ENCODE measurements at regions not wholly inside any gene's neighbourhood (a gene's known extent, or its start where the extent isn't known, plus 50 kb on each side); places are given as distances from the start of the nearest gene placed in this dataset.

DNA sequence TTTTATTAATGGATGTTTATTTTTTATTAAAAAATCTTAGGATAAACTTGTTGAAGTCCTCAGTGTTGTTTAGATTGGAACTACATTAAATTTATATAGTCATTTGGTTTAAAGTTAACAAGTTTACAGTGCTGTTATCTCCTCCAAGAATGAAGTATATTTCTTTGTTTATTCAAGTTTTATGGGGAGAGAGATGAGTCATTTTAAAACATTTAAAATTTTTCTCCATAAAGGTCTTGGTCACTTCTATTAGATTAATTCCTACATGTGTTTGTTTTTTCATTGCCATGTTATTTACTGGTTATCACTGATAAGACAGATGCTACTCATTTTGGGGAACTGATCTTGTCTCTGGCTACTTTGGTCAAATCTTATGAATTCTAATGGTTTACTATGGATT, 429.6 kb downstream of the METTL15 start:
- TF ChIP-seq, protein P1, sequence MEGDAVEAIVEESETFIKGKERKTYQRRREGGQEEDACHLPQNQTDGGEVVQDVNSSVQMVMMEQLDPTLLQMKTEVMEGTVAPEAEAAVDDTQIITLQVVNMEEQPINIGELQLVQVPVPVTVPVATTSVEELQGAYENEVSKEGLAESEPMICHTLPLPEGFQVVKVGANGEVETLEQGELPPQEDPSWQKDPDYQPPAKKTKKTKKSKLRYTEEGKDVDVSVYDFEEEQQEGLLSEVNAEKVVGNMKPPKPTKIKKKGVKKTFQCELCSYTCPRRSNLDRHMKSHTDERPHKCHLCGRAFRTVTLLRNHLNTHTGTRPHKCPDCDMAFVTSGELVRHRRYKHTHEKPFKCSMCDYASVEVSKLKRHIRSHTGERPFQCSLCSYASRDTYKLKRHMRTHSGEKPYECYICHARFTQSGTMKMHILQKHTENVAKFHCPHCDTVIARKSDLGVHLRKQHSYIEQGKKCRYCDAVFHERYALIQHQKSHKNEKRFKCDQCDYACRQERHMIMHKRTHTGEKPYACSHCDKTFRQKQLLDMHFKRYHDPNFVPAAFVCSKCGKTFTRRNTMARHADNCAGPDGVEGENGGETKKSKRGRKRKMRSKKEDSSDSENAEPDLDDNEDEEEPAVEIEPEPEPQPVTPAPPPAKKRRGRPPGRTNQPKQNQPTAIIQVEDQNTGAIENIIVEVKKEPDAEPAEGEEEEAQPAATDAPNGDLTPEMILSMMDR (IDR thresholded peaks at IDR 0.05; ENCODE audit: insufficient read depth, low read length): no peak
- DNase-seq (ENCODE audit: low read depth): peak; percentile 16
- no peak overlapping the region for H3K4me3 ChIP-seq (ENCODE audit: low read depth, low read length)

DNA sequence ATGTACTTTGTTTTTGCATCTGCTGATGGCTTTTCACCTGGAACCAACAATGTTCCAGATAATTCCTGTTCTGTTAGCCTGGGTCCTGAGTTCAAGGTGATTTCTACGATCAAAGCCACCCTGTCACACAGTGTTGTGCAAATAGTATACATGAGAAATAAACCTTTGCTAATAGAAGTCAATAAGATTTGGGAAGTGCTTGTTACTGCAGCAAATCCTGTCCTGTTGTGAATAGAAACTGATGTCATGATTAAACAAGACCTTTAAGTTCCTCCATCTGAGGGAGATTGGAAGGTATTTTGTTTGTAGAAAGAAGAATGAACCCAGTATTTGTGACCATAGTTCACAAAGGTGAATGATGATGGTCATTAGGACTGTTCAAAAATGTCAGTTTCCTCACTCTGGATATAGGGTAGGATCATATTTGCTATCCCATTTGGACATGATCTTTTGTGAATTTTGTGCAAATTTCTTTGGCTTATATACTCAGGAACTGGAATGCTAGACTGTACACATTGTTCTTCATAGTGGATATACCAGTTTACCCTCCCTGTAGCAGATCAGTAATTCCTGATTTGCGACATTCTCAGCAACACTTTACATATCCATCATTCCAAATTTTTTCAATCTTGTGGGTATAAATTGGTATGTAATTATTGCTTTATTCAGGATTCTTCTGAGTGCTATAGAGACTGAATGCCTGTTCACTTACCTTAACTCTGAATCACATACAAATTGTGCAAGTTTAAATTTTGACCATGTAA, 428.5 kb downstream of the METTL15 start:
- no peak overlapping the region for H3K4me3 ChIP-seq (ENCODE audit: low read depth, low read length)
- no peak for DNase-seq (ENCODE audit: low read depth)
- TF ChIP-seq, protein P1 (IDR thresholded peaks at IDR 0.05; ENCODE audit: insufficient read depth, low read length): no peak

DNA sequence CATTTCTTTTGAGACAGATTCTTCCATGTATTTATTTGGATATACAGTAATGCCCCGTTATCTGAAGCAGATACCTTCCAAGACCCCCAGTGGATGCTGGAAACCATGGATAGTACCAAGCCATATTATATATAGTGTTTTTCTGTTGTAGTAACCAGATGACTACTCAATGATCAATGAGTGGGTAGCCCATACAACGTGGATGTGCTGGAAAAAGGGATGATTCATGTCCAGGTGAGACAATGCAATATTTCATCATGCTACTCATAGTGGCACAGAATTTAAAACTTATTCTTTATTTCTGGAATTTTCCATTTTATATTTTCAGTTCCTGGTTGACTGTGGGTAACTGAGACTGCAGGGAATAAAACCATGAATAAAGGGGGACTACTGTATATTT, 427.5 kb downstream of the METTL15 start:
- TF ChIP-seq, protein P1 (IDR thresholded peaks at IDR 0.05; ENCODE audit: insufficient read depth, low read length): no peak
- DNase-seq (ENCODE audit: low read depth): no peak
- no peak overlapping the region for H3K4me3 ChIP-seq (ENCODE audit: low read depth, low read length)

DNA sequence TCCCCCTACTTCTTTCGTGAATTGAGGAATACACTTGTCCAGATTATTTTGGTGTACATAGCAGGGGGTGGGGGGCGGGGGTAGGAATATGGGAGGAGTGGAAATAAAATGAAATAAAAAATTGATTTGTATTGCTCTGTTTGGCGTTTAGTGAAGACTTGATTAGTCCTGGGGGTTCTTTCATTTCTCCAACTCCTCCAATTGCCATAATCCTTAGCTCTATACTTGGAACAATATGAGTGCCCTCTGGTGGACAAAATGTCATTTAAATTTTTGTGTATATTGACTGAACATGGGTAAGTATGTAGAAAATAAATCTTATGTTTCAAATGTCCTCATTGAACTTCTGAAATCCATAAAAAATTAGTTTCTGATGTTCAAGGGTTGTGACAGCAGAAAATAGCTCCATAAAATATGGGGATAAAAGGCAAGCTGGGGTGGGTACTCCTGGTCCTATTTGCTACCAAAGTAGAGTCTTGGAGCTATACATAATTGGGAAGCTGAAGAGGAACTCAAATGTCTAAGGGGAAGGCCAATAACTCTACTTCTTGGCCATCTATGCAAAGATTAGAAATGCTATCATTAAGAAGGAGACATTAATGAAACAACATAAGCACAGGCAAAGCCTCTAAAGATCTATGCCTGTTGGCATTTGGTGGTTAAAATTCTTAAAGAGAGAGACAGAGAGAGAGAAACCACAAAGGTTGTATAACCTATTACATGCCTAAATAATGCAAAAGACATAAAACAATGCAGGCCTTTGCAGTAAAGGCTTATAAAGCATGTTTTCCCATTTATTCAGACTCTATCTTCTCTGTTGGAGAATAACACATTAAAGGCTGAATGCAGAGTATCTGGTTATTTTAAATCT, 421.6 kb downstream of the METTL15 start:
- peak; percentile 82 for DNase-seq (ENCODE audit: low read depth)
- H3K4me3 ChIP-seq (ENCODE audit: low read depth, low read length): no peak overlapping the region
- TF ChIP-seq, protein P1 (IDR thresholded peaks at IDR 0.05; ENCODE audit: insufficient read depth, low read length): peak; percentile 36

DNA sequence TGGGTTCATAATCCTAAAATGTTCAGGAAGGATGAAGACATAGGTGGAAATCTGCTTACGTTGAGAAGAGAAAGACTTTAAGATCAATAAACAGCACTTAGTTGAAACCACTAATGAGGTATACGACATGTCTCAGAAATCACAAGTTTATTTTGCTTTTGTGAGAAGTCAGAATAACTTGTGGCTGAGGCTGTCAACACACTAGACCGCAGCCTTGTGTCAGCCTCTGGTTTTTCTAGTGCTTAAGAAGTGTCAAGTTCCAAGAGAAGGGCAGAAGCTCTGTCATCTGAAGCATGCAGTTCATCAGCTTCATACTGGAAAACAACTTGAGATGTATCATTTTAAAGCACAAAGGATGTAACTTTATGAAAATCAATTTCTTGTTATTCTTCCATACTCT, 420.9 kb downstream of the METTL15 start:
- DNase-seq (ENCODE audit: low read depth): no peak
- no peak overlapping the region for H3K4me3 ChIP-seq (ENCODE audit: low read depth, low read length)
- TF ChIP-seq, protein P1 (IDR thresholded peaks at IDR 0.05; ENCODE audit: insufficient read depth, low read length): no peak

DNA sequence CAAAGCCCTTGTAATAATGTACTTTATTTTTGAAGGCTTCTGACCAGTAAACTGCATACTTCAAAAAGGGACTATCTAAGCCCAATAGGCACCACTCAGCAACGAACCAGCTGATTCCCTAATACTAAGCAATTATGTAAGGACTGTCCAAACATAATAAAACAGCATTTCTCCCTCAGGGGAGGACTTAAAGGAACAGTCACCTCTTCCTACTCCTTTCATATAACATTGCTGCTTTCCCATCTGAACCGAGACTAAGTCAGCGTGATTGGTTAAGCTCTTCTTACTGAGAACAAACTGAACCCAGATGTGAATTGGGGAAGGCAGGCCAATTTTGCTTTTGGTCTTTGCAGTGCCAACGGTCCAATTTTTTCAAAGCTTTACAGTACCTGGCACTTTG, 420.0 kb downstream of the METTL15 start:
- DNase-seq (ENCODE audit: low read depth): no peak
- TF ChIP-seq, protein P1 (IDR thresholded peaks at IDR 0.05; ENCODE audit: insufficient read depth, low read length): no peak
- no peak overlapping the region for H3K4me3 ChIP-seq (ENCODE audit: low read depth, low read length)
